ENCODE measurements at regions not wholly inside any gene's neighbourhood (a gene's known extent, or its start where the extent isn't known, plus 50 kb on each side); places are given as distances from the start of the nearest gene placed in this dataset.
"Not testable (repeated sequence)": the region's sequence is repeated elsewhere in the genome, so short reads cannot be mapped to it uniquely, and the experiment has no call there.

- no peak for DNase-seq
Observed at GRCh38 chr18:68220458-68220857, 494.4 kb downstream of the TMX3 start.

GRCh38 chr18:68219872-68220271, 495.0 kb downstream of the TMX3 start:
- DNase-seq, result no peak

GRCh38 chr18:68219274-68219673, 495.6 kb downstream of the TMX3 start:
- DNase-seq, result no peak

- DNase-seq, result no peak
Observed at GRCh38 chr18:68215931-68216330, 499.0 kb downstream of the TMX3 start.

- no peak for DNase-seq
Observed at GRCh38 chr18:68186039-68186438, 528.9 kb downstream of the TMX3 start.

- DNase-seq, result no peak
Observed at GRCh38 chr18:68181956-68182355, 533.0 kb downstream of the TMX3 start.

GRCh38 chr18:68179811-68180210, 535.1 kb downstream of the TMX3 start:
- DNase-seq, result no peak

- DNase-seq, result no peak
Observed at GRCh38 chr18:68178921-68179320, 536.0 kb downstream of the TMX3 start.

GRCh38 chr18:68177807-68178702, 536.9 kb downstream of the TMX3 start:
- DNase-seq, result peak in 1 of 3 experiments; percentile 37

GRCh38 chr18:68176901-68177300, 538.0 kb downstream of the TMX3 start:
- no peak for DNase-seq

GRCh38 chr18:68172842-68173549, 541.9 kb downstream of the TMX3 start:
- DNase-seq, result no peak

- DNase-seq, result no peak
Observed at GRCh38 chr18:68164909-68165308, 550.0 kb downstream of the TMX3 start.

GRCh38 chr18:68153821-68154220, 561.1 kb downstream of the TMX3 start:
- DNase-seq, result not testable (repeated sequence)

- no peak for DNase-seq
Observed at GRCh38 chr18:68152770-68153169, 562.1 kb downstream of the TMX3 start.

- peak in 2 of 3 experiments; percentile 93 to 99 for DNase-seq
Observed at GRCh38 chr18:68150961-68151360, 563.9 kb downstream of the TMX3 start.

- DNase-seq, result peak in 1 of 3 experiments; percentile 25
Observed at GRCh38 chr18:68148863-68149262, 566.0 kb downstream of the TMX3 start.

GRCh38 chr18:68147728-68148127, 567.2 kb downstream of the TMX3 start:
- DNase-seq, result no peak

- no peak for DNase-seq
Observed at GRCh38 chr18:68121826-68122225, 593.1 kb downstream of the TMX3 start.

GRCh38 chr18:68121308-68121707, 593.6 kb downstream of the TMX3 start:
- DNase-seq, result no peak

- no peak for DNase-seq
Observed at GRCh38 chr18:68114989-68115388, 598.5 kb upstream of the DSEL start.

GRCh38 chr18:68104036-68104435, 587.5 kb upstream of the DSEL start:
- no peak for DNase-seq

GRCh38 chr18:68103561-68103960, 587.0 kb upstream of the DSEL start:
- DNase-seq, result no peak

- no peak for DNase-seq
Observed at GRCh38 chr18:68102117-68102516, 585.6 kb upstream of the DSEL start.

- no peak for DNase-seq
Observed at GRCh38 chr18:68098655-68099054, 582.1 kb upstream of the DSEL start.
